ENCODE measurements at regions not wholly inside any gene's neighbourhood (a gene's known extent, or its start where the extent isn't known, plus 50 kb on each side); places are given as distances from the start of the nearest gene placed in this dataset.

DNA sequence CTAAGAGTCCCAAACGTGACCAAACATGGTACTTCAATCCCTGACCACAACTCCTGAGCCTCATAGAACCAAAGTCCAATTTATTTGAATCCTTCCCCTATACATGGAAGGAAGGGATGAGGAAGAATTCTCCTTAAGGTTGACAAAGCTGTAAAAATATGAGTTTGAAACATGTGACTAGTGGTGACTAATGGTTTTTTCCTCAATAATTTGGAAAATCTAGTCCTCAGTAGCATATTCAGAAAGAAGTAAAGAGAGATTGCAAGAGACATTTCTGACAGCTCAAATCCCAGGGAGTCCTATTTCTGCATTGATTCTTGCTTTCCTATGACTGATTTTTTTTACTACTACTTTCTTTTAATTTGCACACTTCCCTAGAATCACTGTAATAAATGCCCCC is 443.7 kb downstream of the FRK start:
- Histone ChIP-seq H3K4me2 (ENCODE audit: control insufficient read depth, insufficient read depth) (no peak overlapping the region), H3K4me3 (no peak overlapping the region), H3K27ac (ENCODE audit: control insufficient read depth, insufficient read depth) (no peak overlapping the region), H3K9me3 (replicated peaks; ENCODE audit: control insufficient read depth, insufficient read depth, low read length) (no peaks in the 10 kb centered on the region), H3K4me1 (ENCODE audit: control insufficient read depth, insufficient read depth, low read length) (no peaks in the 10 kb centered on the region), H4K20me1 (ENCODE audit: control insufficient read depth, insufficient read depth) (no peaks in the 10 kb centered on the region), H3K79me2 (ENCODE audit: control insufficient read depth, insufficient read depth, low read length) (no peaks in the 10 kb centered on the region), H2AFZ (ENCODE audit: control insufficient read depth, low read depth, low read length) (no peak overlapping the region), H3K36me3 (ENCODE audit: control insufficient read depth in 2 of 2, insufficient read depth in 2 of 2, low read length in 1 of 2) (no peaks in the 10 kb centered on the region), H3K9ac (ENCODE audit: control insufficient read depth, insufficient read depth, low read length) (no peak overlapping the region), H3K27me3 (replicated peaks in 1 of 2; ENCODE audit: control insufficient read depth in 2 of 2, insufficient read depth in 2 of 2, low read length in 1 of 2) (no peaks in the 10 kb centered on the region)
- POLR2A ChIA-PET = no interaction called here
- SMC1A ChIA-PET (ENCODE audit: uncharacterized antibody, unreplicated experiment) = no interaction called here
- in situ Hi-C loops (cut with MboI) (no loop called here), intact Hi-C loops (cut with micrococcal nuclease; ENCODE audit: unreplicated experiment) (no loop called here)
- BruUV-seq (replicated peaks) = no TSS peak
- RAD21 ChIA-PET (ENCODE audit: unreplicated experiment) = no interaction called here
- no peak for DNase-seq (ENCODE audit: low read depth, low spot score)
- no peak for ATAC-seq
- 4% methylated on average over 1 of the region's 1 CpG for WGBS (ENCODE audit: insufficient coverage, insufficient replicate concordance, low lambda C conversion rate, missing lambda C conversion rate)
- no peak for FAIRE-seq
- CTCF ChIA-PET = no interaction called here
- no peak for TF ChIP-seq MEF2B (IDR thresholded peaks at IDR 0.05; ENCODE audit: partially characterized antibody, poor library complexity, severe bottlenecking)
- TF ChIP-seq HCFC1 (IDR thresholded peaks at IDR 0.05; ENCODE audit: low read length) = no peak
- TF ChIP-seq, protein P1, sequence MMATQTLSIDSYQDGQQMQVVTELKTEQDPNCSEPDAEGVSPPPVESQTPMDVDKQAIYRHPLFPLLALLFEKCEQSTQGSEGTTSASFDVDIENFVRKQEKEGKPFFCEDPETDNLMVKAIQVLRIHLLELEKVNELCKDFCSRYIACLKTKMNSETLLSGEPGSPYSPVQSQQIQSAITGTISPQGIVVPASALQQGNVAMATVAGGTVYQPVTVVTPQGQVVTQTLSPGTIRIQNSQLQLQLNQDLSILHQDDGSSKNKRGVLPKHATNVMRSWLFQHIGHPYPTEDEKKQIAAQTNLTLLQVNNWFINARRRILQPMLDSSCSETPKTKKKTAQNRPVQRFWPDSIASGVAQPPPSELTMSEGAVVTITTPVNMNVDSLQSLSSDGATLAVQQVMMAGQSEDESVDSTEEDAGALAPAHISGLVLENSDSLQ (IDR thresholded peaks at IDR 0.05) = no peak
- TF ChIP-seq, protein P2, sequence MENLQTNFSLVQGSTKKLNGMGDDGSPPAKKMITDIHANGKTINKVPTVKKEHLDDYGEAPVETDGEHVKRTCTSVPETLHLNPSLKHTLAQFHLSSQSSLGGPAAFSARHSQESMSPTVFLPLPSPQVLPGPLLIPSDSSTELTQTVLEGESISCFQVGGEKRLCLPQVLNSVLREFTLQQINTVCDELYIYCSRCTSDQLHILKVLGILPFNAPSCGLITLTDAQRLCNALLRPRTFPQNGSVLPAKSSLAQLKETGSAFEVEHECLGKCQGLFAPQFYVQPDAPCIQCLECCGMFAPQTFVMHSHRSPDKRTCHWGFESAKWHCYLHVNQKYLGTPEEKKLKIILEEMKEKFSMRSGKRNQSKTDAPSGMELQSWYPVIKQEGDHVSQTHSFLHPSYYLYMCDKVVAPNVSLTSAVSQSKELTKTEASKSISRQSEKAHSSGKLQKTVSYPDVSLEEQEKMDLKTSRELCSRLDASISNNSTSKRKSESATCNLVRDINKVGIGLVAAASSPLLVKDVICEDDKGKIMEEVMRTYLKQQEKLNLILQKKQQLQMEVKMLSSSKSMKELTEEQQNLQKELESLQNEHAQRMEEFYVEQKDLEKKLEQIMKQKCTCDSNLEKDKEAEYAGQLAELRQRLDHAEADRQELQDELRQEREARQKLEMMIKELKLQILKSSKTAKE (IDR thresholded peaks at IDR 0.05; ENCODE audit: low read depth, poor library complexity, severe bottlenecking) = no peak
- no peak for TF ChIP-seq STAT1 (conservative IDR thresholded peaks at IDR 0.05)
- no peak for TF ChIP-seq SUPT20H (IDR thresholded peaks at IDR 0.05; ENCODE audit: borderline replicate concordance, control insufficient read depth, low read depth, low read length)
- TF ChIP-seq, protein P3, sequence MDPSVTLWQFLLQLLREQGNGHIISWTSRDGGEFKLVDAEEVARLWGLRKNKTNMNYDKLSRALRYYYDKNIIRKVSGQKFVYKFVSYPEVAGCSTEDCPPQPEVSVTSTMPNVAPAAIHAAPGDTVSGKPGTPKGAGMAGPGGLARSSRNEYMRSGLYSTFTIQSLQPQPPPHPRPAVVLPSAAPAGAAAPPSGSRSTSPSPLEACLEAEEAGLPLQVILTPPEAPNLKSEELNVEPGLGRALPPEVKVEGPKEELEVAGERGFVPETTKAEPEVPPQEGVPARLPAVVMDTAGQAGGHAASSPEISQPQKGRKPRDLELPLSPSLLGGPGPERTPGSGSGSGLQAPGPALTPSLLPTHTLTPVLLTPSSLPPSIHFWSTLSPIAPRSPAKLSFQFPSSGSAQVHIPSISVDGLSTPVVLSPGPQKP (IDR thresholded peaks at IDR 0.05; ENCODE audit: low read depth, low read length) = no peak
- no peak for TF ChIP-seq RBBP5 (conservative IDR thresholded peaks at IDR 0.05)
- TF ChIP-seq CREB1 (IDR thresholded peaks at IDR 0.05; ENCODE audit: low read depth) = no peak
- no peak for TF ChIP-seq YY1 (IDR thresholded peaks at IDR 0.05; ENCODE audit: low read depth, low read length)
- no peak for TF ChIP-seq NR2C2 (IDR thresholded peaks at IDR 0.05; ENCODE audit: borderline replicate concordance, control insufficient read depth, insufficient read length, low read depth)
- no peak for TF ChIP-seq GATAD2B (conservative IDR thresholded peaks at IDR 0.05; ENCODE audit: low read depth)
- no peak for TF ChIP-seq RB1 (IDR thresholded peaks at IDR 0.05; ENCODE audit: borderline replicate concordance)
- TF ChIP-seq ESRRA (IDR thresholded peaks at IDR 0.05; ENCODE audit: low read length) = no peak
- TF ChIP-seq IKZF1 (conservative IDR thresholded peaks at IDR 0.05) = no peak
- TF ChIP-seq NRF1 (conservative IDR thresholded peaks at IDR 0.05; ENCODE audit: low read depth, low read length) = no peak
- TF ChIP-seq, protein P4, sequence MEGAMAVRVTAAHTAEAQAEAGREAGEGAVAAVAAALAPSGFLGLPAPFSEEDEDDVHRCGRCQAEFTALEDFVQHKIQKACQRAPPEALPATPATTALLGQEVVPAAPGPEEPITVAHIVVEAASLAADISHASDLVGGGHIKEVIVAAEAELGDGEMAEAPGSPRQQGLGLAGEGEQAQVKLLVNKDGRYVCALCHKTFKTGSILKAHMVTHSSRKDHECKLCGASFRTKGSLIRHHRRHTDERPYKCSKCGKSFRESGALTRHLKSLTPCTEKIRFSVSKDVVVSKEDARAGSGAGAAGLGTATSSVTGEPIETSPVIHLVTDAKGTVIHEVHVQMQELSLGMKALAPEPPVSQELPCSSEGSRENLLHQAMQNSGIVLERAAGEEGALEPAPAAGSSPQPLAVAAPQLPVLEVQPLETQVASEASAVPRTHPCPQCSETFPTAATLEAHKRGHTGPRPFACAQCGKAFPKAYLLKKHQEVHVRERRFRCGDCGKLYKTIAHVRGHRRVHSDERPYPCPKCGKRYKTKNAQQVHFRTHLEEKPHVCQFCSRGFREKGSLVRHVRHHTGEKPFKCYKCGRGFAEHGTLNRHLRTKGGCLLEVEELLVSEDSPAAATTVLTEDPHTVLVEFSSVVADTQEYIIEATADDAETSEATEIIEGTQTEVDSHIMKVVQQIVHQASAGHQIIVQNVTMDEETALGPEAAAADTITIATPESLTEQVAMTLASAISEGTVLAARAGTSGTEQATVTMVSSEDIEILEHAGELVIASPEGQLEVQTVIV (IDR thresholded peaks at IDR 0.05; ENCODE audit: borderline replicate concordance, partially characterized antibody) = no peak
- no peak for TF ChIP-seq BHLHE40 (IDR thresholded peaks at IDR 0.05; ENCODE audit: borderline replicate concordance in 1 of 2, low read depth in 2 of 2, low read length in 1 of 2)
